IMR-90 (cell line): ENCODE measurements at regions not wholly inside any gene's neighbourhood (a gene's known extent, or its start where the extent isn't known, plus 50 kb on each side); places are given as distances from the start of the nearest gene placed in this dataset.

Source experiments
- ATAC-seq: fragments of 200-7000 bp; cut with Tn5 transposase; 2 replicates; pipeline ENCODE4 v1.9.1; 2020; ENCODE audit warnings: low read depth, mild to moderate bottlenecking, moderate library complexity
- BruUV-seq: library from RNA; stranded (reverse); fragments of 400-500 nt; replicated peaks from 2 replicates; lab custom pipeline; 2021; lab: Mats Ljungman, UMichigan
- CTCF ChIA-PET: fragments of 300-600 bp; formaldehyde crosslinking; extraction: SDS; loops from one replicate; lab custom pipeline; 2021; ENCODE audit warnings: antibody characterized with exemption; lab: Yijun Ruan, JAX
- POLR2A ChIA-PET: fragments of 300-600 bp; sonication (Branson Sonifier 250); formaldehyde crosslinking; loops from one replicate; lab custom pipeline; 2022; ENCODE audit warnings: antibody characterized with exemption; ENCODE audit not compliant: unreplicated experiment; lab: Charles Lee
- DNase-seq: peaks from one replicate; pipeline ENCODE4 v3.0.0; 2013
- H2AFZ ChIP-seq: replicated peaks from 2 replicates; pipeline ENCODE3; 2013; ENCODE audit warnings: low read length, mild to moderate bottlenecking; ENCODE audit not compliant: poor library complexity
- H2AK5ac ChIP-seq: 2 replicates; pipeline ENCODE4 v1.6.1; 2013; ENCODE audit warnings: low read depth, low read length, inconsistent platforms
- H2AK9ac ChIP-seq: replicated peaks from 2 replicates; pipeline ENCODE3; 2013; ENCODE audit warnings: mild to moderate bottlenecking, low read depth, low read length, moderate library complexity; ENCODE audit not compliant: poor library complexity
- H2BK120ac ChIP-seq: 2 replicates; pipeline ENCODE4 v1.6.1; 2013; ENCODE audit warnings: low read depth, low read length, inconsistent platforms
- H2BK15ac ChIP-seq: 3 replicates; pipeline ENCODE4 v1.6.1; 2013; ENCODE audit warnings: low read depth, low read length, inconsistent platforms
- H2BK20ac ChIP-seq: 2 replicates; pipeline ENCODE4 v1.6.1; 2013; ENCODE audit warnings: low read depth, mild to moderate bottlenecking, inconsistent platforms, low read length, moderate library complexity
- H2BK5ac ChIP-seq: 2 replicates; pipeline ENCODE4 v1.6.1; 2013; ENCODE audit warnings: mild to moderate bottlenecking, low read depth, low read length, inconsistent platforms; ENCODE audit not compliant: poor library complexity, severe bottlenecking
- H3K14ac ChIP-seq: replicated peaks from 2 replicates; pipeline ENCODE4 v1.6.1; 2013; ENCODE audit warnings: low read depth, low read length, inconsistent platforms
- H3K18ac ChIP-seq: 2 replicates; pipeline ENCODE4 v1.6.1; 2013; ENCODE audit warnings: low read depth, low read length, control low read depth
- H3K23ac ChIP-seq: 2 replicates; pipeline ENCODE4 v1.6.1; 2013; ENCODE audit warnings: low read depth, low read length, inconsistent platforms
- H3K27ac ChIP-seq: 2 replicates; pipeline ENCODE4 v1.5.1; 2013; ENCODE audit warnings: mild to moderate bottlenecking, control low read depth, low read length; ENCODE audit not compliant: insufficient read depth
- H3K27me3 ChIP-seq: 2 replicates; pipeline ENCODE4 v1.6.1; 2013; ENCODE audit warnings: low read length; ENCODE audit not compliant: control insufficient read depth, insufficient read depth
- H3K36me3 ChIP-seq: 2 replicates; pipeline ENCODE4 v1.6.1; 2013; ENCODE audit warnings: low read length, mixed read lengths; ENCODE audit not compliant: control insufficient read depth, insufficient read depth
- H3K4ac ChIP-seq: 2 replicates; pipeline ENCODE4 v1.6.1; 2013; ENCODE audit warnings: low read depth, low read length, inconsistent platforms
- H3K4me1 ChIP-seq: 2 replicates; pipeline ENCODE4 v1.6.1; 2013; ENCODE audit warnings: low read length, mixed read lengths; ENCODE audit not compliant: control insufficient read depth, insufficient read depth
- H3K4me2 ChIP-seq: 2 replicates; pipeline ENCODE4 v1.6.1; 2013; ENCODE audit warnings: low read depth, mild to moderate bottlenecking, control low read depth, low read length, moderate library complexity
- H3K4me3 ChIP-seq: 2 replicates; pipeline ENCODE4 v1.5.1; 2013; ENCODE audit warnings: low read depth, mild to moderate bottlenecking, control low read depth, low read length, moderate library complexity; ENCODE audit not compliant: insufficient read depth
- H3K56ac ChIP-seq: 2 replicates; pipeline ENCODE4 v1.6.1; 2013; ENCODE audit warnings: low read length, inconsistent platforms; ENCODE audit not compliant: insufficient read depth; ENCODE audit errors: extremely low read depth
- H3K79me1 ChIP-seq, 2 experiments: 2 replicates each; pipeline ENCODE4 v1.6.1; 2013; ENCODE audit warnings: low read length in 2 of 2, inconsistent platforms in 1 of 2, low read depth in 1 of 2
- H3K9ac ChIP-seq: 2 replicates; pipeline ENCODE4 v1.6.1; 2013; ENCODE audit warnings: low read depth, low read length, control low read depth
- H3K9me1 ChIP-seq: 2 replicates; pipeline ENCODE4 v1.6.1; 2013; ENCODE audit warnings: low read length, inconsistent platforms; ENCODE audit not compliant: insufficient read depth
- H3K9me3 ChIP-seq: 2 replicates; pipeline ENCODE4 v1.6.1; 2013; ENCODE audit warnings: low read length; ENCODE audit not compliant: control insufficient read depth, insufficient read depth
- H4K20me1 ChIP-seq: 2 replicates; pipeline ENCODE4 v1.6.1; 2013; ENCODE audit warnings: low read length, inconsistent platforms; ENCODE audit not compliant: insufficient read depth
- H4K5ac ChIP-seq: 2 replicates; pipeline ENCODE4 v1.6.1; 2013; ENCODE audit warnings: mild to moderate bottlenecking, low read depth, low read length, control low read depth
- H4K8ac ChIP-seq, 2 experiments: 2 replicates each; pipeline ENCODE4 v1.6.1; 2013; ENCODE audit warnings: low read depth in 2 of 2, low read length in 2 of 2, control low read depth in 1 of 2, inconsistent platforms in 1 of 2
- H4K91ac ChIP-seq: 2 replicates; pipeline ENCODE4 v1.6.1; 2013; ENCODE audit warnings: low read depth, low read length, inconsistent platforms; ENCODE audit not compliant: insufficient read depth
- BHLHE40 ChIP-seq: fragments of 150-350 bp; IDR thresholded peaks from 2 replicates; pipeline ENCODE4 v1.6.1; 2016; ENCODE audit warnings: mild to moderate bottlenecking, low read depth, low read length
- CHD1 ChIP-seq: IDR thresholded peaks from 2 replicates; pipeline ENCODE4 v1.6.1; 2012; ENCODE audit warnings: low read depth, low read length, improper control_type of control experiment
- CTCF ChIP-seq: conservative IDR thresholded peaks from 2 replicates; pipeline ENCODE4 v1.5.1; 2012; ENCODE audit warnings: mild to moderate bottlenecking, low read depth, low read length, improper control_type of control experiment
- FOS ChIP-seq: fragments of 150-350 bp; IDR thresholded peaks from 2 replicates; pipeline ENCODE4 v1.6.1; 2016; ENCODE audit warnings: low read depth, low read length
- MAFK ChIP-seq: IDR thresholded peaks from 2 replicates; pipeline ENCODE4 v1.6.1; 2012; ENCODE audit warnings: low read depth, low read length, improper control_type of control experiment
- MXI1 ChIP-seq: IDR thresholded peaks from 2 replicates; pipeline ENCODE4 v1.6.1; 2012; ENCODE audit warnings: low read depth, mild to moderate bottlenecking, low read length, moderate library complexity, borderline replicate concordance
- NFE2L2 ChIP-seq: fragments of 150-350 bp; IDR thresholded peaks from 2 replicates; pipeline ENCODE4 v1.6.1; 2016; ENCODE audit warnings: low read depth, mild to moderate bottlenecking, low read length
- POLR2A ChIP-seq: IDR thresholded peaks from 2 replicates; pipeline ENCODE4 v1.6.1; 2012; ENCODE audit warnings: mild to moderate bottlenecking, low read depth, low read length
- RAD21 ChIP-seq: IDR thresholded peaks from 2 replicates; pipeline ENCODE4 v1.6.1; 2012; ENCODE audit warnings: low read length, improper control_type of control experiment
- RCOR1 ChIP-seq: IDR thresholded peaks from 2 replicates; pipeline ENCODE4 v1.6.1; 2012; ENCODE audit warnings: mild to moderate bottlenecking, low read length, improper control_type of control experiment; ENCODE audit not compliant: insufficient replicate concordance
- RFX5 ChIP-seq: IDR thresholded peaks from 2 replicates; pipeline ENCODE4 v1.8.0; 2012; ENCODE audit warnings: low read depth, mild to moderate bottlenecking, low read length, moderate library complexity
- USF2 ChIP-seq: fragments of 150-350 bp; IDR thresholded peaks from 2 replicates; pipeline ENCODE4 v1.6.1; 2017; ENCODE audit warnings: mild to moderate bottlenecking, antibody characterized with exemption, low read length, low read depth
- WGBS, 2 experiments: methylation state at CpG; one replicate each; pipeline versions ENCODE4 v1.1.5 to v1.1.7; 2013; ENCODE audit warnings: missing lambda C conversion rate in 2 of 2; ENCODE audit not compliant: insufficient read length in 1 of 2; ENCODE audit errors: extremely low coverage in 2 of 2; 5-methylcytosine and 5-hydroxymethylcytosine counted together
- dilution Hi-C: fragments of 300-500 bp; cut with HindIII; formaldehyde crosslinking; loops from one replicate; pipeline ENCODE4 v1.14.3; 2018; ENCODE audit warnings: low sequenced_read_pairs; ENCODE audit not compliant: unreplicated experiment
- in situ Hi-C: fragments of 300-500 bp; cut with MboI; formaldehyde crosslinking; loops from 3 replicates; pipeline ENCODE4 v1.14.3; 2019; ENCODE audit warnings: low sequenced_read_pairs, inconsistent platforms, mixed read lengths
- intact Hi-C: fragments of 100-400 bp; cut with micrococcal nuclease; formaldehyde crosslinking; loops from 2 replicates; pipeline ENCODE4 v1.10.0; 2022
- TF ChIP-seq, protein P1 (sequence below): fragments of 150-350 bp; IDR thresholded peaks from 2 replicates; pipeline ENCODE4 v1.6.1; 2016; ENCODE audit warnings: low read depth, mild to moderate bottlenecking, low read length, moderate library complexity, borderline replicate concordance

DNA sequence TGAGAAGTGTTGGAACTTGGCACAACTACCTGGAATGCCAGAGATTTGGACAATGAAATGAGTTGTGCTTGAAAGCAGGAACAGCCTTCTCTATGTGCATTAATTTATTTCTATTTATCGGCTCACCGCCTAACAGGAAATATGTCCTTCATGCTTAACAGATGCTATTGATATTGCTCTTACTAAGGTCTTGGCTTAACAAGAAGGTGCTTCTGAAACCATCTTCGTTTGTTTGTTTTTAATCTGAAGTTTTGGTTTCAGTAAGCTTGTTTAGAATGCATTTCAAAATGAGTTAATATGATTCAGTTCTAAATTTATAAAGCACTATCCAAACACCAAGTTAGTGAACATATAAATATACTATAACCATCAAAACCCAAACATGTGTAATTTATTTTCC lies 898.3 kb upstream of the B3GALT2 start:
- Histone ChIP-seq H3K36me3 (no peaks in the 10 kb centered on the region), H3K4ac (no peak overlapping the region), H3K23ac (no peak overlapping the region), H2BK20ac (no peak overlapping the region), H3K4me3 (no peak overlapping the region), H3K9ac (no peak overlapping the region), H2BK15ac (no peak overlapping the region), H4K8ac (no peak overlapping the region), H3K27me3 (no peaks in the 10 kb centered on the region), H2AK9ac (no peak overlapping the region), H3K18ac (no peak overlapping the region), H3K9me1 (no peaks in the 10 kb centered on the region), H3K79me1 (no peaks in the 10 kb centered on the region), H3K4me2 (no peak overlapping the region), H4K5ac (no peak overlapping the region), H2BK5ac (no peak overlapping the region), H3K4me1 (no peaks in the 10 kb centered on the region), H3K56ac (no peak overlapping the region), H3K14ac (no peak overlapping the region), H4K20me1 (no peaks in the 10 kb centered on the region), H2AK5ac (no peak overlapping the region), H4K91ac (no peak overlapping the region), H3K9me3 (no peaks in the 10 kb centered on the region), H2AFZ (no peak overlapping the region), H2BK120ac (no peak overlapping the region), H3K27ac (no peak overlapping the region)
- DNase-seq: no peak
- BruUV-seq: no TSS peak
- intact Hi-C loops: no loop called here
- POLR2A ChIA-PET: no interaction called here
- in situ Hi-C loops: no loop called here
- dilution Hi-C loops: no loop called here
- CTCF ChIA-PET: no interaction called here
- no CpG with 5 or more reads among the region's 3 CpGs for WGBS, 2 experiments
- ATAC-seq: no peak
- no peak for TF ChIP-seq CHD1
- TF ChIP-seq MXI1: no peak
- no peak for TF ChIP-seq RFX5
- TF ChIP-seq FOS: no peak
- TF ChIP-seq, protein P1, sequence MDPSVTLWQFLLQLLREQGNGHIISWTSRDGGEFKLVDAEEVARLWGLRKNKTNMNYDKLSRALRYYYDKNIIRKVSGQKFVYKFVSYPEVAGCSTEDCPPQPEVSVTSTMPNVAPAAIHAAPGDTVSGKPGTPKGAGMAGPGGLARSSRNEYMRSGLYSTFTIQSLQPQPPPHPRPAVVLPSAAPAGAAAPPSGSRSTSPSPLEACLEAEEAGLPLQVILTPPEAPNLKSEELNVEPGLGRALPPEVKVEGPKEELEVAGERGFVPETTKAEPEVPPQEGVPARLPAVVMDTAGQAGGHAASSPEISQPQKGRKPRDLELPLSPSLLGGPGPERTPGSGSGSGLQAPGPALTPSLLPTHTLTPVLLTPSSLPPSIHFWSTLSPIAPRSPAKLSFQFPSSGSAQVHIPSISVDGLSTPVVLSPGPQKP: no peak
- TF ChIP-seq BHLHE40: no peak
- no peak for TF ChIP-seq POLR2A
- no peak for TF ChIP-seq USF2
- no peak for TF ChIP-seq NFE2L2
- TF ChIP-seq MAFK: no peak
- no peak for TF ChIP-seq RAD21
- TF ChIP-seq CTCF: no peak
- TF ChIP-seq RCOR1: no peak
